HCT116 (cell line): ENCODE measurements at regions not wholly inside any gene's neighbourhood (a gene's known extent, or its start where the extent isn't known, plus 50 kb on each side); places are given as distances from the start of the nearest gene placed in this dataset.

Source experiments
- ATAC-seq: fragments of 200-7000 bp; cut with Tn5 transposase; 2 replicates; pipeline ENCODE4 v1.9.1; 2020; ENCODE audit warnings: mild to moderate bottlenecking, moderate library complexity
- BruUV-seq: library from RNA; stranded (reverse); fragments of 400-500 nt; replicated peaks from 2 replicates; lab custom pipeline; 2021; lab: Mats Ljungman, UMichigan
- CTCF ChIA-PET: fragments of 300-600 bp; sonication (Branson Sonifier 250); formaldehyde crosslinking; loops from one replicate; lab custom pipeline; 2021; ENCODE audit warnings: antibody characterized with exemption; lab: Charles Lee
- POLR2A ChIA-PET: fragments of 300-600, 350-600 bp; sonication (Branson Sonifier 250); formaldehyde crosslinking; loops from one replicate; lab custom pipeline; 2021; ENCODE audit warnings: antibody characterized with exemption; lab: Charles Lee
- RAD21 ChIA-PET, 2 experiments: fragments of 300-600 bp; sonication (Branson Sonifier 250); formaldehyde crosslinking; loops; one replicate each; lab custom pipeline; 2023; ENCODE audit warnings: low total read pairs in 2 of 2; ENCODE audit not compliant: uncharacterized antibody in 2 of 2, unreplicated experiment in 2 of 2, low non-redundant PET in 1 of 2; lab: Charles Lee
- DNase-seq: peaks from one replicate; pipeline ENCODE4 v3.0.0-alpha.2; 2010; ENCODE audit warnings: low read depth, low spot score
- H2AFZ ChIP-seq: fragments of 200-600 bp; shearing (Covaris generic), sonication (generic); 2 replicates; pipeline ENCODE4 v1.6.1; 2017; ENCODE audit warnings: low read depth, mixed run types, mixed read lengths, antibody characterized with exemption, low read length; ENCODE audit not compliant: poor library complexity, severe bottlenecking
- H3K27ac ChIP-seq: 2 replicates; pipeline ENCODE4 v1.5.1; 2012; ENCODE audit warnings: low read depth, low read length
- H3K27me3 ChIP-seq: fragments of 200-600 bp; sonication (generic); 2 replicates; pipeline ENCODE4 v1.6.1; 2016; ENCODE audit warnings: mixed run types, low read length, mixed read lengths; ENCODE audit not compliant: insufficient read depth
- H3K36me3 ChIP-seq, 2 experiments: fragments of 200-500 bp in 1 of 2; fragments of 200-600 bp in 1 of 2; sonication (Bioruptor generic) in 1 of 2; sonication (generic) in 1 of 2; 2 replicates each; pipeline versions ENCODE4 v1.5.1 to v1.6.1; 2014 to 2016; ENCODE audit warnings: low read length in 2 of 2, inconsistent platforms in 1 of 2, mixed read lengths in 1 of 2, mixed run types in 1 of 2; ENCODE audit not compliant: insufficient read depth in 2 of 2, control insufficient read depth in 1 of 2
- H3K4me1 ChIP-seq, 2 experiments: fragments of 200-600 bp in 1 of 2; sonication (generic) in 1 of 2; 2 replicates each; pipeline versions ENCODE4 v1.5.1 to v1.6.1; 2012 to 2017; ENCODE audit warnings: low read length in 2 of 2, inconsistent platforms in 1 of 2, mild to moderate bottlenecking in 1 of 2, mixed read lengths in 1 of 2, mixed run types in 1 of 2, moderate library complexity in 1 of 2; ENCODE audit not compliant: insufficient read depth in 2 of 2, control insufficient read depth in 1 of 2
- H3K4me2 ChIP-seq: fragments of 200-600 bp; sonication (generic); 2 replicates; pipeline ENCODE4 v1.6.1; 2017; ENCODE audit warnings: mixed run types, low read length, mixed read lengths
- H3K4me3 ChIP-seq, 2 experiments: fragments of 200-600 bp in 1 of 2; sonication (generic) in 1 of 2; replicated peaks in 1 of 2; 2 replicates each; pipeline ENCODE4 v1.5.1; 2011 to 2016; ENCODE audit warnings: low read length in 2 of 2, control low read depth in 1 of 2, low read depth in 1 of 2, mild to moderate bottlenecking in 1 of 2, mixed read lengths in 1 of 2, mixed run types in 1 of 2
- H3K79me2 ChIP-seq: fragments of 200-600 bp; sonication (generic); 2 replicates; pipeline ENCODE4 v1.6.1; 2017; ENCODE audit warnings: mild to moderate bottlenecking, mixed run types, low read length, moderate library complexity, mixed read lengths; ENCODE audit not compliant: insufficient read depth
- H3K9ac ChIP-seq: fragments of 200-600 bp; sonication (generic); 2 replicates; pipeline ENCODE4 v1.6.1; 2016; ENCODE audit warnings: low read length, mixed read lengths
- H3K9me2 ChIP-seq: fragments of 200-600 bp; sonication (generic), shearing (Covaris generic); 2 replicates; pipeline ENCODE4 v1.6.1; 2017; ENCODE audit warnings: mixed run types, mild to moderate bottlenecking, moderate library complexity; ENCODE audit not compliant: insufficient read depth
- H3K9me3 ChIP-seq, 2 experiments: fragments of 200-500 bp in 1 of 2; fragments of 200-600 bp in 1 of 2; sonication (Bioruptor generic) in 1 of 2; sonication (generic) in 1 of 2; 2 replicates each; pipeline ENCODE4 v1.6.1; 2014 to 2017; ENCODE audit warnings: low read length in 2 of 2, mixed read lengths in 2 of 2, inconsistent platforms in 1 of 2, low read depth in 1 of 2, mild to moderate bottlenecking in 1 of 2, mixed run types in 1 of 2, moderate library complexity in 1 of 2; ENCODE audit not compliant: control insufficient read depth in 1 of 2, insufficient read depth in 1 of 2
- H4K20me1 ChIP-seq: fragments of 200-600 bp; sonication (generic), shearing (Covaris generic); 2 replicates; pipeline ENCODE4 v1.6.1; 2017; ENCODE audit warnings: mixed run types, mild to moderate bottlenecking, moderate library complexity; ENCODE audit not compliant: insufficient read depth
- ATF3 ChIP-seq: IDR thresholded peaks from 2 replicates; pipeline ENCODE4 v1.6.1; 2012
- CEBPB ChIP-seq: IDR thresholded peaks from 2 replicates; pipeline ENCODE4 v1.6.1; 2012; ENCODE audit warnings: low read depth
- EGR1 ChIP-seq: IDR thresholded peaks from 2 replicates; pipeline ENCODE4 v1.6.1; 2012; ENCODE audit warnings: low read depth
- EZH2 ChIP-seq: fragments of 200-600 bp; sonication (generic); IDR thresholded peaks from 2 replicates; pipeline ENCODE4 v1.6.1; 2017; ENCODE audit warnings: antibody characterized with exemption, mixed run types
- EZH2phosphoT487 ChIP-seq: fragments of 200-600 bp; IDR thresholded peaks from 2 replicates; pipeline ENCODE4 v1.6.1; 2018; ENCODE audit warnings: antibody characterized with exemption, borderline replicate concordance
- JUND ChIP-seq: IDR thresholded peaks from 2 replicates; pipeline ENCODE4 v1.6.1; 2012
- POLR2A ChIP-seq: IDR thresholded peaks from 2 replicates; pipeline ENCODE4 v1.7.0; 2011; ENCODE audit warnings: borderline replicate concordance; ENCODE audit not compliant: insufficient read depth, insufficient read length; ENCODE audit errors: extremely low read depth
- POLR2AphosphoS5 ChIP-seq: IDR thresholded peaks from 2 replicates; pipeline ENCODE4 v1.6.1; 2011; ENCODE audit warnings: mild to moderate bottlenecking, low read depth, low read length, moderate library complexity
- RAD21 ChIP-seq: IDR thresholded peaks from 2 replicates; pipeline ENCODE4 v1.6.1; 2012; ENCODE audit warnings: low read depth, mild to moderate bottlenecking
- REST ChIP-seq: IDR thresholded peaks from 2 replicates; pipeline ENCODE4 v1.6.1; 2012; ENCODE audit warnings: low read depth
- SIN3A ChIP-seq: IDR thresholded peaks from 2 replicates; pipeline ENCODE4 v1.6.1; 2012; ENCODE audit warnings: low read depth
- TCF7L2 ChIP-seq: IDR thresholded peaks from 2 replicates; pipeline ENCODE4 v1.7.0; 2011; ENCODE audit warnings: borderline replicate concordance, inconsistent platforms; ENCODE audit not compliant: insufficient read depth, insufficient read length; ENCODE audit errors: extremely low read depth
- YY1 ChIP-seq: IDR thresholded peaks from 2 replicates; pipeline ENCODE4 v1.6.1; 2011; ENCODE audit warnings: low read length, low read depth, moderate library complexity, mild to moderate bottlenecking; ENCODE audit not compliant: insufficient replicate concordance; ENCODE audit errors: extremely low read depth
- ZFX ChIP-seq: fragments of 450-650 bp; IDR thresholded peaks from 2 replicates; pipeline ENCODE4 v1.6.1; 2017
- intact Hi-C: fragments of 100-400 bp; cut with micrococcal nuclease; formaldehyde crosslinking; loops from 2 replicates; pipeline ENCODE4 v1.10.0; 2022
- TF ChIP-seq, protein P1 (sequence below), 3 experiments: fragments of 200-600 bp in 1 of 3; sonication (generic) in 1 of 3; IDR thresholded peaks in 2 of 3; conservative IDR thresholded peaks in 1 of 3; 2 replicates each; pipeline ENCODE4 v1.5.1; 2012 to 2017; ENCODE audit warnings: low read depth in 2 of 3, low read length in 2 of 3, antibody characterized with exemption in 1 of 3, borderline replicate concordance in 1 of 3, control low read depth in 1 of 3, mild to moderate bottlenecking in 1 of 3, mixed read lengths in 1 of 3, mixed run types in 1 of 3, moderate library complexity in 1 of 3; ENCODE audit not compliant: insufficient read depth in 1 of 3
- TF ChIP-seq, protein P2 (sequence below): IDR thresholded peaks from 2 replicates; pipeline ENCODE4 v1.6.1; 2012

DNA sequence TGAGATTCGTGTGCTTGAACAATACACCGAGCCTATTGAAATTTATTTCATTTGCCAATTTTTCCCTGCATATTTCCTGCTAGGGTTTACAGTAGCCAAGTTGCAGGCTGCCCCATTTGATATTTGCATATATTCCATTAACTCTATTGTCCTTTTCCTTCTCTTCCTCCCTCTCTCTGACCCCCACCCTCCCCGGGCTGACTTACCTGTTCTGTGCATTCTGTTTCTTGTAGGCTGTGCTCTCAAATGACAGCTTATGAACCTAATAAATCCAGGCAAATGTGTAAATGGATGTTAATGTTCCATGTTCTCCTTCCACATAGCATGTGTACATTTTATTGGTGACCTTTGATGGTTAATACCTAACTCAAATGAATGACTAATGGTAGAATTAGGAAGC lies 1169.2 kb upstream of the WWC1 start:
- DNase-seq (no peak), ATAC-seq (no peak)
- Histone ChIP-seq H3K27me3 (no peaks in the 10 kb centered on the region), H3K79me2 (no peaks in the 10 kb centered on the region), H3K9me3 (peaks cover 3 to 15% of the 10 kb centered on the region in 2 experiments; a peak in 2 of 4 replicates), H3K36me3 (no peaks in the 10 kb centered on the region), H3K9me2 (no peaks in the 10 kb centered on the region), H3K4me3 (no peak overlapping the region), H3K4me2 (no peak overlapping the region), H3K27ac (no peak overlapping the region), H3K9ac (no peak overlapping the region), H2AFZ (no peak overlapping the region), H4K20me1 (no peaks in the 10 kb centered on the region), H3K4me1 (no peaks in the 10 kb centered on the region)
- ChIA-PET RAD21 (no interaction called here), POLR2A (no interaction called here), CTCF (no interaction called here)
- no peak for TF ChIP-seq EZH2
- TF ChIP-seq EGR1: no peak
- TF ChIP-seq RAD21: no peak
- no peak for TF ChIP-seq CEBPB
- TF ChIP-seq TCF7L2: no peak
- no peak for TF ChIP-seq EZH2phosphoT487
- no peak for TF ChIP-seq ATF3
- no peak for TF ChIP-seq POLR2A
- TF ChIP-seq, protein P1, sequence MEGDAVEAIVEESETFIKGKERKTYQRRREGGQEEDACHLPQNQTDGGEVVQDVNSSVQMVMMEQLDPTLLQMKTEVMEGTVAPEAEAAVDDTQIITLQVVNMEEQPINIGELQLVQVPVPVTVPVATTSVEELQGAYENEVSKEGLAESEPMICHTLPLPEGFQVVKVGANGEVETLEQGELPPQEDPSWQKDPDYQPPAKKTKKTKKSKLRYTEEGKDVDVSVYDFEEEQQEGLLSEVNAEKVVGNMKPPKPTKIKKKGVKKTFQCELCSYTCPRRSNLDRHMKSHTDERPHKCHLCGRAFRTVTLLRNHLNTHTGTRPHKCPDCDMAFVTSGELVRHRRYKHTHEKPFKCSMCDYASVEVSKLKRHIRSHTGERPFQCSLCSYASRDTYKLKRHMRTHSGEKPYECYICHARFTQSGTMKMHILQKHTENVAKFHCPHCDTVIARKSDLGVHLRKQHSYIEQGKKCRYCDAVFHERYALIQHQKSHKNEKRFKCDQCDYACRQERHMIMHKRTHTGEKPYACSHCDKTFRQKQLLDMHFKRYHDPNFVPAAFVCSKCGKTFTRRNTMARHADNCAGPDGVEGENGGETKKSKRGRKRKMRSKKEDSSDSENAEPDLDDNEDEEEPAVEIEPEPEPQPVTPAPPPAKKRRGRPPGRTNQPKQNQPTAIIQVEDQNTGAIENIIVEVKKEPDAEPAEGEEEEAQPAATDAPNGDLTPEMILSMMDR (IDR thresholded peaks at IDR 0.05 in 2 of 3, conservative IDR thresholded peaks at IDR 0.05 in 1 of 3; ENCODE audit: borderline replicate concordance in 1 of 3, insufficient read depth in 1 of 3, low read depth in 2 of 3, low read length in 2 of 3): no peak
- TF ChIP-seq JUND: no peak
- TF ChIP-seq, protein P2, sequence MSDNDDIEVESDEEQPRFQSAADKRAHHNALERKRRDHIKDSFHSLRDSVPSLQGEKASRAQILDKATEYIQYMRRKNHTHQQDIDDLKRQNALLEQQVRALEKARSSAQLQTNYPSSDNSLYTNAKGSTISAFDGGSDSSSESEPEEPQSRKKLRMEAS: no peak
- no peak for TF ChIP-seq YY1
- no peak for TF ChIP-seq ZFX
- TF ChIP-seq POLR2AphosphoS5: no peak
- no peak for TF ChIP-seq REST
- TF ChIP-seq SIN3A: no peak
- no TSS peak for BruUV-seq
- intact Hi-C loops: no loop called here
